ENCODE measurements at regions not wholly inside any gene's neighbourhood (a gene's known extent, or its start where the extent isn't known, plus 50 kb on each side); places are given as distances from the start of the nearest gene placed in this dataset.

DNA sequence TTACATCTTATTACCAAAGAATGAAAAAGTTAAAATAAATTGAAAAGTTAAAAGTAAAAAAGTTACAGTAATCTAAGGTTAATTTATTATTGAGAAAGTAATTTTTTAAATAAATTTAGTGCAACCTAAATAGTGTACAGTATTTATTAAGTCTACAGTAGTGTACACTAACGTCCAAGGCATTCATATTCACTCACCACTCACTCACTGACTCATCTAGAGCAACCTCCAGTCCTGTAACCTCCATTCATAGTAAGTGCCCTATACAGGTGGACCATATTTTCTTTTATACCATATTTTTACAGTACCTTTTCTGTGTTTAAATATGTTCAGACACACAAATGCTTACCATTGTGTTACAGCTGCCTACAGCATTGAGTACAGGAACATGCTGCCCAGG lies 624.7 kb upstream of the NOX3 start:
- TF ChIP-seq, protein P1, sequence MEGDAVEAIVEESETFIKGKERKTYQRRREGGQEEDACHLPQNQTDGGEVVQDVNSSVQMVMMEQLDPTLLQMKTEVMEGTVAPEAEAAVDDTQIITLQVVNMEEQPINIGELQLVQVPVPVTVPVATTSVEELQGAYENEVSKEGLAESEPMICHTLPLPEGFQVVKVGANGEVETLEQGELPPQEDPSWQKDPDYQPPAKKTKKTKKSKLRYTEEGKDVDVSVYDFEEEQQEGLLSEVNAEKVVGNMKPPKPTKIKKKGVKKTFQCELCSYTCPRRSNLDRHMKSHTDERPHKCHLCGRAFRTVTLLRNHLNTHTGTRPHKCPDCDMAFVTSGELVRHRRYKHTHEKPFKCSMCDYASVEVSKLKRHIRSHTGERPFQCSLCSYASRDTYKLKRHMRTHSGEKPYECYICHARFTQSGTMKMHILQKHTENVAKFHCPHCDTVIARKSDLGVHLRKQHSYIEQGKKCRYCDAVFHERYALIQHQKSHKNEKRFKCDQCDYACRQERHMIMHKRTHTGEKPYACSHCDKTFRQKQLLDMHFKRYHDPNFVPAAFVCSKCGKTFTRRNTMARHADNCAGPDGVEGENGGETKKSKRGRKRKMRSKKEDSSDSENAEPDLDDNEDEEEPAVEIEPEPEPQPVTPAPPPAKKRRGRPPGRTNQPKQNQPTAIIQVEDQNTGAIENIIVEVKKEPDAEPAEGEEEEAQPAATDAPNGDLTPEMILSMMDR (IDR thresholded peaks at IDR 0.05; ENCODE audit: low read depth, low read length): no peak
- TF ChIP-seq EZH2phosphoT487 (IDR thresholded peaks at IDR 0.05; ENCODE audit: low read depth): no peak
